A549 (cell line): ENCODE measurements at regions not wholly inside any gene's neighbourhood (a gene's known extent, or its start where the extent isn't known, plus 50 kb on each side); places are given as distances from the start of the nearest gene placed in this dataset.

Source experiments
- CTCF ChIP-seq: fragments of >200 bp; sonication (Bioruptor Twin); formaldehyde crosslinking; IDR thresholded peaks from 3 replicates; pipeline ENCODE4 v1.5.1; 2016
- EP300 ChIP-seq, 2 experiments: fragments of >200 bp; sonication (Bioruptor Twin); formaldehyde crosslinking; IDR thresholded peaks; 2 replicates in 1 of 2; 3 replicates in 1 of 2; pipeline ENCODE4 v1.6.1; 2016 to 2017
- KDM5A ChIP-seq: fragments of 200-600 bp; sonication (generic); IDR thresholded peaks from 2 replicates; pipeline ENCODE4 v1.6.1; 2016; ENCODE audit warnings: antibody characterized with exemption, mild to moderate bottlenecking
- MAFK ChIP-seq: fragments of 450-650 bp; IDR thresholded peaks from 2 replicates; pipeline ENCODE4 v1.6.1; 2014; ENCODE audit not compliant: partially characterized antibody
- MAX ChIP-seq: IDR thresholded peaks from 2 replicates; pipeline ENCODE4 v1.6.1; 2012
- NR3C1 ChIP-seq: fragments of >200 bp; sonication (Bioruptor Twin); formaldehyde crosslinking; IDR thresholded peaks from 3 replicates; pipeline ENCODE4 v1.6.1; 2017
- POLR2A ChIP-seq: IDR thresholded peaks from 2 replicates; pipeline ENCODE4 v1.6.1; 2012; ENCODE audit warnings: mild to moderate bottlenecking, low read length
- RFX5 ChIP-seq: fragments of 450-650 bp; IDR thresholded peaks from 2 replicates; pipeline ENCODE4 v1.7.1; 2014; ENCODE audit warnings: antibody characterized with exemption, mild to moderate bottlenecking, moderate library complexity
- SMC3 ChIP-seq: fragments of >200 bp; sonication (Bioruptor Twin); formaldehyde crosslinking; IDR thresholded peaks from 3 replicates; pipeline ENCODE4 v1.6.1; 2018; ENCODE audit warnings: inconsistent platforms
- SREBF2 ChIP-seq: fragments of 450-650 bp; IDR thresholded peaks from 2 replicates; pipeline ENCODE4 v1.6.1; 2014; ENCODE audit warnings: mild to moderate bottlenecking, moderate library complexity
- USF2 ChIP-seq: fragments of 450-650 bp; IDR thresholded peaks from 2 replicates; pipeline ENCODE4 v1.6.1; 2014; ENCODE audit warnings: antibody characterized with exemption
- ZC3H11A ChIP-seq: fragments of 450-650 bp; IDR thresholded peaks from 2 replicates; pipeline ENCODE4 v1.6.1; 2014; ENCODE audit warnings: antibody characterized with exemption, mild to moderate bottlenecking

GRCh38 chr2:240296476-240297255 is 138.8 kb upstream of the GPC1 start:
- TF ChIP-seq CTCF (no peak), RFX5 (no peak), EP300 (IDR thresholded peaks at IDR 0.05) (no peak), MAX (no peak), KDM5A (no peak), POLR2A (no peak), ZC3H11A (no peak), USF2 (no peak), SREBF2 (no peak), SMC3 (no peak), NR3C1 (no peak), MAFK (no peak)
